HCT116 (cell line): ENCODE measurements at regions not wholly inside any gene's neighbourhood (a gene's known extent, or its start where the extent isn't known, plus 50 kb on each side); places are given as distances from the start of the nearest gene placed in this dataset.

ENCODE experiments used
- CEBPB ChIP-seq: IDR thresholded peaks from 2 replicates; pipeline ENCODE4 v1.6.1; 2012; ENCODE audit warnings: low read depth
- EZH2 ChIP-seq: fragments of 200-600 bp; sonication (generic); IDR thresholded peaks from 2 replicates; pipeline ENCODE4 v1.6.1; 2017; ENCODE audit warnings: antibody characterized with exemption, mixed run types
- EZH2phosphoT487 ChIP-seq: fragments of 200-600 bp; IDR thresholded peaks from 2 replicates; pipeline ENCODE4 v1.6.1; 2018; ENCODE audit warnings: antibody characterized with exemption, borderline replicate concordance
- POLR2A ChIP-seq: IDR thresholded peaks from 2 replicates; pipeline ENCODE4 v1.7.0; 2011; ENCODE audit warnings: borderline replicate concordance; ENCODE audit not compliant: insufficient read depth, insufficient read length; ENCODE audit errors: extremely low read depth
- POLR2AphosphoS5 ChIP-seq: IDR thresholded peaks from 2 replicates; pipeline ENCODE4 v1.6.1; 2011; ENCODE audit warnings: mild to moderate bottlenecking, low read depth, low read length, moderate library complexity
- SIN3A ChIP-seq: IDR thresholded peaks from 2 replicates; pipeline ENCODE4 v1.6.1; 2012; ENCODE audit warnings: low read depth
- YY1 ChIP-seq: IDR thresholded peaks from 2 replicates; pipeline ENCODE4 v1.6.1; 2011; ENCODE audit warnings: low read length, low read depth, moderate library complexity, mild to moderate bottlenecking; ENCODE audit not compliant: insufficient replicate concordance; ENCODE audit errors: extremely low read depth
- ZFX ChIP-seq: fragments of 450-650 bp; IDR thresholded peaks from 2 replicates; pipeline ENCODE4 v1.6.1; 2017
- ZNF274 ChIP-seq: fragments of 200-500 bp; sonication (Bioruptor generic); IDR thresholded peaks from 2 replicates; pipeline ENCODE4 v1.6.1; 2014; ENCODE audit warnings: mild to moderate bottlenecking, low read depth, low read length, inconsistent platforms
- TF ChIP-seq, protein P1 (sequence below), 3 experiments: fragments of 200-600 bp in 1 of 3; sonication (generic) in 1 of 3; IDR thresholded peaks in 2 of 3; conservative IDR thresholded peaks in 1 of 3; 2 replicates each; pipeline ENCODE4 v1.5.1; 2012 to 2017; ENCODE audit warnings: low read depth in 2 of 3, low read length in 2 of 3, antibody characterized with exemption in 1 of 3, borderline replicate concordance in 1 of 3, control low read depth in 1 of 3, mild to moderate bottlenecking in 1 of 3, mixed read lengths in 1 of 3, mixed run types in 1 of 3, moderate library complexity in 1 of 3; ENCODE audit not compliant: insufficient read depth in 1 of 3
- TF ChIP-seq, protein P2 (sequence below): IDR thresholded peaks from 2 replicates; pipeline ENCODE4 v1.6.1; 2012
- TF ChIP-seq, protein P3 (sequence below): IDR thresholded peaks from 2 replicates; pipeline ENCODE4 v1.6.1; 2011; ENCODE audit warnings: mild to moderate bottlenecking, low read length, moderate library complexity; ENCODE audit not compliant: insufficient replicate concordance; ENCODE audit errors: extremely low read depth
- TF ChIP-seq, protein P4 (sequence below): IDR thresholded peaks from 2 replicates; pipeline ENCODE4 v1.6.1; 2012
- TF ChIP-seq, protein P5 (sequence below): IDR thresholded peaks from 2 replicates; pipeline ENCODE4 v1.6.1; 2012; ENCODE audit warnings: low read depth

DNA sequence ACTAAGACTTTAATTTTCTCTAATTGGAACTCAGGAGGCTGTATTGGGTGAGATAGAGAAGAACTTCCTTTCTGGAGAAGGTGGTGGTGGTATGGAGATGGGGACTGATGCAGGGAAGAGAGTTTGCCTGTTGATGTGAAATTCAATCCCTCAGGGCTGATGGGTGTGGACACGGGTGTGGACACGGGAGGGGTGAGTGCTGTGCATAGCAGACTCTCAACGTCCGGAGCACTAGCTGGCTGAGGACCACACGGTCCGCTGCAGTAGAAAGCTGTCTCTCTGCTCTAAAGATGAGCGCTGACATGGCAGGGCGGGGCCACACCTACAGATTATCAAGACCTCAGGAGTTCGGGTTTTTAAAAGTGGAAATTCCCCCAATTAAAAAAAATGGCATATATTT is 148.5 kb upstream of the PITRM1 start:
- TF ChIP-seq POLR2A (no peak), POLR2AphosphoS5 (no peak), ZNF274 (no peak), YY1 (no peak), SIN3A (no peak), CEBPB (no peak), EZH2 (no peak), ZFX (no peak), EZH2phosphoT487 (no peak)
- TF ChIP-seq, protein P1, sequence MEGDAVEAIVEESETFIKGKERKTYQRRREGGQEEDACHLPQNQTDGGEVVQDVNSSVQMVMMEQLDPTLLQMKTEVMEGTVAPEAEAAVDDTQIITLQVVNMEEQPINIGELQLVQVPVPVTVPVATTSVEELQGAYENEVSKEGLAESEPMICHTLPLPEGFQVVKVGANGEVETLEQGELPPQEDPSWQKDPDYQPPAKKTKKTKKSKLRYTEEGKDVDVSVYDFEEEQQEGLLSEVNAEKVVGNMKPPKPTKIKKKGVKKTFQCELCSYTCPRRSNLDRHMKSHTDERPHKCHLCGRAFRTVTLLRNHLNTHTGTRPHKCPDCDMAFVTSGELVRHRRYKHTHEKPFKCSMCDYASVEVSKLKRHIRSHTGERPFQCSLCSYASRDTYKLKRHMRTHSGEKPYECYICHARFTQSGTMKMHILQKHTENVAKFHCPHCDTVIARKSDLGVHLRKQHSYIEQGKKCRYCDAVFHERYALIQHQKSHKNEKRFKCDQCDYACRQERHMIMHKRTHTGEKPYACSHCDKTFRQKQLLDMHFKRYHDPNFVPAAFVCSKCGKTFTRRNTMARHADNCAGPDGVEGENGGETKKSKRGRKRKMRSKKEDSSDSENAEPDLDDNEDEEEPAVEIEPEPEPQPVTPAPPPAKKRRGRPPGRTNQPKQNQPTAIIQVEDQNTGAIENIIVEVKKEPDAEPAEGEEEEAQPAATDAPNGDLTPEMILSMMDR (IDR thresholded peaks at IDR 0.05 in 2 of 3, conservative IDR thresholded peaks at IDR 0.05 in 1 of 3; ENCODE audit: borderline replicate concordance in 1 of 3, insufficient read depth in 1 of 3, low read depth in 2 of 3, low read length in 2 of 3), result no peak
- TF ChIP-seq, protein P2, sequence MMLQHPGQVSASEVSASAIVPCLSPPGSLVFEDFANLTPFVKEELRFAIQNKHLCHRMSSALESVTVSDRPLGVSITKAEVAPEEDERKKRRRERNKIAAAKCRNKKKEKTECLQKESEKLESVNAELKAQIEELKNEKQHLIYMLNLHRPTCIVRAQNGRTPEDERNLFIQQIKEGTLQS, result no peak
- TF ChIP-seq, protein P3, sequence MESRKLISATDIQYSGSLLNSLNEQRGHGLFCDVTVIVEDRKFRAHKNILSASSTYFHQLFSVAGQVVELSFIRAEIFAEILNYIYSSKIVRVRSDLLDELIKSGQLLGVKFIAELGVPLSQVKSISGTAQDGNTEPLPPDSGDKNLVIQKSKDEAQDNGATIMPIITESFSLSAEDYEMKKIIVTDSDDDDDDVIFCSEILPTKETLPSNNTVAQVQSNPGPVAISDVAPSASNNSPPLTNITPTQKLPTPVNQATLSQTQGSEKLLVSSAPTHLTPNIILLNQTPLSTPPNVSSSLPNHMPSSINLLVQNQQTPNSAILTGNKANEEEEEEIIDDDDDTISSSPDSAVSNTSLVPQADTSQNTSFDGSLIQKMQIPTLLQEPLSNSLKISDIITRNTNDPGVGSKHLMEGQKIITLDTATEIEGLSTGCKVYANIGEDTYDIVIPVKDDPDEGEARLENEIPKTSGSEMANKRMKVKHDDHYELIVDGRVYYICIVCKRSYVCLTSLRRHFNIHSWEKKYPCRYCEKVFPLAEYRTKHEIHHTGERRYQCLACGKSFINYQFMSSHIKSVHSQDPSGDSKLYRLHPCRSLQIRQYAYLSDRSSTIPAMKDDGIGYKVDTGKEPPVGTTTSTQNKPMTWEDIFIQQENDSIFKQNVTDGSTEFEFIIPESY, result no peak
- TF ChIP-seq, protein P4, sequence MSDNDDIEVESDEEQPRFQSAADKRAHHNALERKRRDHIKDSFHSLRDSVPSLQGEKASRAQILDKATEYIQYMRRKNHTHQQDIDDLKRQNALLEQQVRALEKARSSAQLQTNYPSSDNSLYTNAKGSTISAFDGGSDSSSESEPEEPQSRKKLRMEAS, result no peak
- TF ChIP-seq, protein P5, sequence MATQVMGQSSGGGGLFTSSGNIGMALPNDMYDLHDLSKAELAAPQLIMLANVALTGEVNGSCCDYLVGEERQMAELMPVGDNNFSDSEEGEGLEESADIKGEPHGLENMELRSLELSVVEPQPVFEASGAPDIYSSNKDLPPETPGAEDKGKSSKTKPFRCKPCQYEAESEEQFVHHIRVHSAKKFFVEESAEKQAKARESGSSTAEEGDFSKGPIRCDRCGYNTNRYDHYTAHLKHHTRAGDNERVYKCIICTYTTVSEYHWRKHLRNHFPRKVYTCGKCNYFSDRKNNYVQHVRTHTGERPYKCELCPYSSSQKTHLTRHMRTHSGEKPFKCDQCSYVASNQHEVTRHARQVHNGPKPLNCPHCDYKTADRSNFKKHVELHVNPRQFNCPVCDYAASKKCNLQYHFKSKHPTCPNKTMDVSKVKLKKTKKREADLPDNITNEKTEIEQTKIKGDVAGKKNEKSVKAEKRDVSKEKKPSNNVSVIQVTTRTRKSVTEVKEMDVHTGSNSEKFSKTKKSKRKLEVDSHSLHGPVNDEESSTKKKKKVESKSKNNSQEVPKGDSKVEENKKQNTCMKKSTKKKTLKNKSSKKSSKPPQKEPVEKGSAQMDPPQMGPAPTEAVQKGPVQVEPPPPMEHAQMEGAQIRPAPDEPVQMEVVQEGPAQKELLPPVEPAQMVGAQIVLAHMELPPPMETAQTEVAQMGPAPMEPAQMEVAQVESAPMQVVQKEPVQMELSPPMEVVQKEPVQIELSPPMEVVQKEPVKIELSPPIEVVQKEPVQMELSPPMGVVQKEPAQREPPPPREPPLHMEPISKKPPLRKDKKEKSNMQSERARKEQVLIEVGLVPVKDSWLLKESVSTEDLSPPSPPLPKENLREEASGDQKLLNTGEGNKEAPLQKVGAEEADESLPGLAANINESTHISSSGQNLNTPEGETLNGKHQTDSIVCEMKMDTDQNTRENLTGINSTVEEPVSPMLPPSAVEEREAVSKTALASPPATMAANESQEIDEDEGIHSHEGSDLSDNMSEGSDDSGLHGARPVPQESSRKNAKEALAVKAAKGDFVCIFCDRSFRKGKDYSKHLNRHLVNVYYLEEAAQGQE, result no peak
